ENCODE measurements at regions not wholly inside any gene's neighbourhood (a gene's known extent, or its start where the extent isn't known, plus 50 kb on each side); places are given as distances from the start of the nearest gene placed in this dataset.
A peak's percentile ranks its signal among the peaks of the same experiment; 100 is the strongest.

GRCh38 chr14:42572032-42572431 is 965.4 kb downstream of the LRFN5 start:
- no peak for DNase-seq (ENCODE audit: low read depth)

- no peak for DNase-seq (ENCODE audit: low read depth)
These were observed 962.6 kb downstream of the LRFN5 start for GRCh38 chr14:42569227-42569626.

GRCh38 chr14:42565556-42565955 is 958.9 kb downstream of the LRFN5 start:
- no peak for DNase-seq (ENCODE audit: low read depth)

GRCh38 chr14:42563313-42563712 is 956.6 kb downstream of the LRFN5 start:
- no peak for DNase-seq (ENCODE audit: low read depth)

GRCh38 chr14:42556551-42556950 is 949.9 kb downstream of the LRFN5 start:
- DNase-seq (ENCODE audit: low read depth): no peak

GRCh38 chr14:42555365-42555764 is 948.7 kb downstream of the LRFN5 start:
- DNase-seq (ENCODE audit: low read depth): peak; percentile 5

GRCh38 chr14:42554091-42554490 is 947.4 kb downstream of the LRFN5 start:
- peak; percentile 3 for DNase-seq (ENCODE audit: low read depth)

- DNase-seq (ENCODE audit: low read depth): no peak
These were observed 943.6 kb downstream of the LRFN5 start for GRCh38 chr14:42550310-42550709.

- DNase-seq (ENCODE audit: low read depth): no peak
These were observed 941.7 kb downstream of the LRFN5 start for GRCh38 chr14:42548349-42548748.

GRCh38 chr14:42545636-42546035 is 939.0 kb downstream of the LRFN5 start:
- no peak for DNase-seq (ENCODE audit: low read depth)

DNA sequence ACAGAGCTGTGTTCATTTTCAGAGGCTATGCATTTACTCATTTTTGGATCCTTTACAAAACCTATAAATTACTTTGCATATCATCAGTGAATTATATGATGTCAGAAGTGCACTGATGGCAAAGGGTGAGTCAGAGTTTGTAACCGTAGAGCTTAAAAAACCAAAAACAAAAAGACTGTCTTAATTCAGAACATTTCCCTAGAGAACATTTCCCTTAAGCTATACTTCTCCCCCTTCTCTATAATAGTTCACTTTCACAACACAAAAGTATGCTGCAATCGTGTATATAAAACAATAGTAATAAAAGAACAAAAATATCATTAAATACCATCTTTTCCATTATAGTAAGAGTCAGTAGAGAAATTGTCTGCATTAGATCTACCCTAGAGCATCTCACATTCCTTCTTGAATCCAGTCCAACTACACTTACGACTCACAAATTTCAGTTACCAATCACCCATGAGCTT is 934.9 kb downstream of the LRFN5 start:
- peak; percentile 87 for DNase-seq (ENCODE audit: low read depth)

GRCh38 chr14:42535397-42535796 is 928.7 kb downstream of the LRFN5 start:
- no peak for DNase-seq (ENCODE audit: low read depth)

- no peak for DNase-seq (ENCODE audit: low read depth)
These were observed 926.8 kb downstream of the LRFN5 start for GRCh38 chr14:42533476-42533875.

DNA sequence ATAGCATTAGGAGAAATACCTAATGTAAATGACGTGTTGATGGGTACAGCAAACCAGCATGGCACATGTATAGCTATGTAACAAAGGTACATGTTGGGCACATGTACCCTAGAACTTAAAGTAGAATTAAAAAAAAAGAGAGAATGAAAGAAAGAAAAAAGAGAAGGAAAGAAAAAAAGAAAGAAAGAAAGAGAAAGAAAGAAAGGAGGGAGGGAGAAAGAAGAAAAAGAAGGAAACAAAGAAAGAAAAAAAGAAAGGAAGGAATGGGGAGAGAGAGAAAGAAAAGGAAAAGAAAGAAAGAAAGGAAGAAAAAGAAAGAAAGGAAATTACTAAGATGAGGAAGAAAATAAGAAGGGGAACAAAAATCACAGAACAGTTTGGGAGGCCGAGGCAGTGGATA is 925.5 kb downstream of the LRFN5 start:
- no peak for DNase-seq (ENCODE audit: low read depth)

DNA sequence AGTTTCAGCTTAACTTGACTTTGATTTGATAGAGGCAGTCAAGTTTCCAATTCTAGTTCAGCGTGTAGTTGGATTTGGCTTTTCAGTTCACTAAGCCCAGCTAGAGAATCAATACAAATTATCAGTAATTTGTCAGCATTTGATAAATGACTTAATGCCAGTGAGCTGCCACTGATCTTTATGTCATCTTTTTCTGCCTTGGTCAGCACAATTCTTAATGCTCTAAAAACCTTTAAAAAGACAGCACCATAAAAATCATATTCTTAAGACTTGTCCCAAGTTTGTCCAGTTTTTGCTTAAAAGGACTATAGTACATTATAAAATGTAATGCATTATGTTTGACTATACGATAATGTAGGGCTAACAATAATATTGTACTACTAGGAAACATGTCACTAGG is 920.5 kb downstream of the LRFN5 start:
- no peak for DNase-seq (ENCODE audit: low read depth)

DNA sequence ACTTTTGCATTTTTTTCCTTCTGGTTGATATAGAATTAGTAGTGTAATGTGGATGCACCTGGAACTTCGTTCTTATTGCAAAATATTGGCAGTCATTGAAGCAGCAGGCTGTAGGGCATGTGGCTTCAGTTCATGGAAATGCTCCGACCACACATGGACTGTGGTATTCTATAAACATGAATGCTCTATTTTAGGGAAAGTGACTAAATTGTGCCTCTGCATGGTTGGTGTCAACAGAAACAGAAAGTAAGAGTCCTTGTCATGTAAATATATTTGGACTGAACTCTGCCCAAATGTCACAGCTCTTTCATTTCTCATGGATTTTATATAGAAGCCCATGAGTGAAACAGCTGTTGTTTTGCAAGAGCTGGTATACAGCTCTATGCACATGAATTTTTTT is 917.0 kb downstream of the LRFN5 start:
- no peak for DNase-seq (ENCODE audit: low read depth)

- peak; percentile 1 for DNase-seq (ENCODE audit: low read depth)
These were observed 911.3 kb downstream of the LRFN5 start for GRCh38 chr14:42517806-42518500.

DNA sequence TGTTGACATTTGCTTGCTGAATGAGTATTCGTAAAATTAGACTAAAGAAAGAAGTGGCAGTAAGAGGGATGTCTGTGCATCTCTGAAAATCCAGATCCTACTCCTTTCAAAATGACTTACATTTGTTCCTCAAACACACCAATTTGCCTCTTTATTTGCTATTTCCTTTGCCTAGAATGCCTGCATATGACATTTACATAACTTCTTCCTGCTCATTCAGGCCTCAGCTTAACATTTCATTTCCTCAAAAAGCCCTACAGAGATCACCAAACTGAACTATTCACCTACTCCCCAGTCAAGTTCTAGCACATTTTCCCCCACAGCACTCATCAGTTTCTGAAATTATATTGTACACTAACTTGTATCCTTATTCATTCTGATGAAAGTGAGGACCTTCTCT is 907.2 kb downstream of the LRFN5 start:
- DNase-seq (ENCODE audit: low read depth): no peak

DNA sequence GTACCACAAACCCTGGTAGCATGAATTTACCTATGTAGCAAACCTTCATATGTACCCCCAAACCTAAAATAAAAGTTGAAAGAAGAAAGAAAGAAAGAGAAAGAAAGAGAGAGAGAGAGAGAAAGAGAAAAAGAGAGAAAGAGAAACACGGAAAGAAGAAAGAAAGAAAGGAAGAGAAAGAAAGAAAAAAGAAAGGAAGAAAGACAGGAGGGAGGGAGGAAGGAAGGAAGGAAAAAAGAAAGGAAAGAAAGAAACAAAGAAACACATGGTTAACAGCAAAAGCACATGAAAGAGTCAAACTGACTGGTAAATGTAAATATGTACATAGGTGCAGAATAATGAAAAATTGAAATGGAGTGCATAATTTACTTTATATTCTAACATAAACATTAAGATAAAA is 903.4 kb downstream of the LRFN5 start:
- no peak for DNase-seq (ENCODE audit: low read depth)

DNA sequence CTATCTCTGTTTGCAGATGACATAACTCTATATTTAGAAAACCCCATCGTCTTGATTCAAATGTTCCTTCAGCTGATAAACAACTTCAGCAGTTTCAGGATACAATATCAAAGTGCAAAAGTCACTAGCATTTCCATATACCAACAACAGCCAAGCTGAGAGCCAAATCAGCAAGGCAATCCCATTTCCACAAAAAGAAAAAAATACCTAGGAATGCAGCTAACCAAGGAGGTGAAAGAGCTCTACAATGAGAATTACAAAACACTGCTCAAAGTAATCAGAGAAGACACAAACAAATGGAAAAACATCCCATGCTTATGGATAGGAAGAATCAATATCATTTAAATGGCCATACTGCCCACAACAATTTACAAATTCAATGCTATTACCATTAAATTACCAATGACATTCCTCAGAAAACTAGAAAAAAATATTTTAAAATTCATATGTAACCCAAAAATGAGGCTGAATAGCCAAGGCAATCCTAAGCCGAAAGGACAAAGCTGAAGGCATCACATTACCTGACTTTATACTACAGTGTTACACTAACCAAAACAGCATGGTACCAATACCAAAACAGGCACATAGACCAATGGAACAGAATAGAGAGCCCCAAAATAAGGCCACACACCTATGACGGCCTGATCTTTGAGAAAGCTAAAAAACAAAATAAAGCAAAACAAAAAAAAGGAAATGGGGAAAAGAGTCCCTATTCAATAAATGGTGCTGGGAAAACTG is 901.7 kb downstream of the LRFN5 start:
- no peak for DNase-seq (ENCODE audit: low read depth)

- peak; percentile 63 for DNase-seq (ENCODE audit: low read depth)
These were observed 897.8 kb downstream of the LRFN5 start for GRCh38 chr14:42504433-42504832.

GRCh38 chr14:42499137-42499536 is 892.5 kb downstream of the LRFN5 start:
- no peak for DNase-seq (ENCODE audit: low read depth)

DNA sequence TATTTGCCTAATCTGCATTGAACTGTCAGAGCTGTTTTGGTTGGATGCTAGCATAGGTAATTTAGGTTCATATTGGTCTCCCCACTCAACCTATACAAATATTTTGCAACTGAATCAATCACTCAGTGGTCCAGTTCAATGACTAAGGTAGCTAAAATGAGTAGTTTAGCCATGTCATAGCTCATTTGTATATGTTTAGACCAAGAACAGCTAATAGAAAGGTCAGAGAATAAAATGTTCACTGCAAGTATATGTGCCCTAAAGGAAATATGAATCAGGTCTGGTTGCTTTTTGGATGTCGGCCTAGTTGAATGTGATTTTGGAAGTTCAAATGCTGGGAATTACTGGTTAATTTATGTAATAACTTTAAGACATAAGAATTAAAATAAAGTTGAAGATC is 883.9 kb downstream of the LRFN5 start:
- no peak for DNase-seq (ENCODE audit: low read depth)

- DNase-seq (ENCODE audit: low read depth): no peak
These were observed 882.3 kb downstream of the LRFN5 start for GRCh38 chr14:42488965-42489364.
